Liver (tissue), 3 donors: ENCODE measurements at regions not wholly inside any gene's neighbourhood (a gene's known extent, or its start where the extent isn't known, plus 50 kb on each side); places are given as distances from the start of the nearest gene placed in this dataset.

Experiments used
- GABPA ChIP-seq, 2 donors: IDR thresholded peaks in 1 of 2; conservative IDR thresholded peaks in 1 of 2; 2 replicates each; pipeline ENCODE4 v1.6.1; 2016; ENCODE audit warnings: antibody characterized with exemption in 2 of 2, mild to moderate bottlenecking in 1 of 2, moderate library complexity in 1 of 2
- NR2F2 ChIP-seq: IDR thresholded peaks from 2 replicates; pipeline ENCODE4 v1.6.1; 2016; ENCODE audit warnings: antibody characterized with exemption
- RAD21 ChIP-seq, 2 donors: IDR thresholded peaks; 2 replicates each; pipeline ENCODE4 v1.6.1; 2016; ENCODE audit warnings: antibody characterized with exemption in 2 of 2, mild to moderate bottlenecking in 2 of 2
- REST ChIP-seq: IDR thresholded peaks from 2 replicates; pipeline ENCODE4 v1.6.1; 2016; ENCODE audit warnings: antibody characterized with exemption, mild to moderate bottlenecking
- TF ChIP-seq, protein P1 (sequence below): fragments of 150-350 bp; IDR thresholded peaks from 2 replicates; pipeline ENCODE4 v1.5.1; 2017; ENCODE audit warnings: improper control_type of control experiment, low read depth, low read length; ENCODE audit not compliant: missing input control
- TF ChIP-seq, protein P2 (sequence below): IDR thresholded peaks from 2 replicates; pipeline ENCODE4 v1.6.1; 2016; ENCODE audit warnings: antibody characterized with exemption
- donor health status: healthy.
- donor health status: healthy.

DNA sequence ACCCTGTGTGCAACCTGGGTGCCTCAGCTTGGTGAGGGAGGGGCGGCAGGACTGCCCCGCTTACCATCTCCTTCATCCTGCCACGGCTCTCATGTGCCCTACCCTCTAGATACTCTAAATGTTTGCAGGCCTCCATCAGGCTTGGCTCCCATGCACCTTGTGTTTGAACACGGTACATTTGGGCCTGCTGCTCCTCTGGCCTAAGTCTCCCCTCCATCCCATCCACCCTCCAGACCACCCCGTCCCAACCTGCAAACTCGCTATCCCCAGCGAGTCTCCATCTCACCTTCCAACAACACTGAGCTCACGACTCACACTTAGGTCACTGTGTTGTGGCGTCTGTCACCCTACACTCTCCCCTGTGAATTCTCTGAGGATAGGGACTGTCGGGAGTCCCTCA lies 274.2 kb downstream of the TEX29 start:
- no peak for TF ChIP-seq REST
- TF ChIP-seq, protein P1, sequence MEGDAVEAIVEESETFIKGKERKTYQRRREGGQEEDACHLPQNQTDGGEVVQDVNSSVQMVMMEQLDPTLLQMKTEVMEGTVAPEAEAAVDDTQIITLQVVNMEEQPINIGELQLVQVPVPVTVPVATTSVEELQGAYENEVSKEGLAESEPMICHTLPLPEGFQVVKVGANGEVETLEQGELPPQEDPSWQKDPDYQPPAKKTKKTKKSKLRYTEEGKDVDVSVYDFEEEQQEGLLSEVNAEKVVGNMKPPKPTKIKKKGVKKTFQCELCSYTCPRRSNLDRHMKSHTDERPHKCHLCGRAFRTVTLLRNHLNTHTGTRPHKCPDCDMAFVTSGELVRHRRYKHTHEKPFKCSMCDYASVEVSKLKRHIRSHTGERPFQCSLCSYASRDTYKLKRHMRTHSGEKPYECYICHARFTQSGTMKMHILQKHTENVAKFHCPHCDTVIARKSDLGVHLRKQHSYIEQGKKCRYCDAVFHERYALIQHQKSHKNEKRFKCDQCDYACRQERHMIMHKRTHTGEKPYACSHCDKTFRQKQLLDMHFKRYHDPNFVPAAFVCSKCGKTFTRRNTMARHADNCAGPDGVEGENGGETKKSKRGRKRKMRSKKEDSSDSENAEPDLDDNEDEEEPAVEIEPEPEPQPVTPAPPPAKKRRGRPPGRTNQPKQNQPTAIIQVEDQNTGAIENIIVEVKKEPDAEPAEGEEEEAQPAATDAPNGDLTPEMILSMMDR: no peak
- TF ChIP-seq RAD21 (IDR thresholded peaks at IDR 0.05): no peak
- TF ChIP-seq, protein P2, sequence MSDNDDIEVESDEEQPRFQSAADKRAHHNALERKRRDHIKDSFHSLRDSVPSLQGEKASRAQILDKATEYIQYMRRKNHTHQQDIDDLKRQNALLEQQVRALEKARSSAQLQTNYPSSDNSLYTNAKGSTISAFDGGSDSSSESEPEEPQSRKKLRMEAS: no peak
- no peak for TF ChIP-seq NR2F2
- no peak for TF ChIP-seq GABPA (IDR thresholded peaks at IDR 0.05 in 1 of 2, conservative IDR thresholded peaks at IDR 0.05 in 1 of 2)
